Endothelial cell of umbilical vein (primary cell): ENCODE measurements at regions not wholly inside any gene's neighbourhood (a gene's known extent, or its start where the extent isn't known, plus 50 kb on each side); places are given as distances from the start of the nearest gene placed in this dataset.

Experiments
- BruUV-seq: library from RNA; stranded (reverse); fragments of 400-500 nt; replicated peaks from 2 replicates; lab custom pipeline; 2021; lab: Mats Ljungman, UMichigan
- CTCF ChIA-PET: fragments of 300-600, 350-600 bp; sonication (Branson Sonifier 250); formaldehyde crosslinking; loops from one replicate; lab custom pipeline; 2021; ENCODE audit warnings: antibody characterized with exemption, inconsistent platforms; lab: Charles Lee
- POLR2A ChIA-PET: fragments of 300-600, 350-600 bp; sonication (Branson Sonifier 250); formaldehyde crosslinking; loops from one replicate; lab custom pipeline; 2021; ENCODE audit warnings: antibody characterized with exemption, inconsistent platforms; lab: Charles Lee
- DNase-seq: peaks from one replicate; pipeline ENCODE4 v3.0.0-alpha.2; 2011; ENCODE audit warnings: low read depth, low spot score
- FAIRE-seq: peaks from 2 replicates; lab custom pipeline; 2011; peaks lifted over from hg19 to GRCh38; lab: Jason Lieb, UNC
- H2AFZ ChIP-seq: 2 replicates; pipeline ENCODE4 v1.6.0; 2012; ENCODE audit warnings: low read depth, low read length, control low read depth, inconsistent platforms
- H3K27ac ChIP-seq: 2 replicates; pipeline ENCODE4 v1.5.1; 2011; ENCODE audit warnings: low read depth, mild to moderate bottlenecking, control low read depth, low read length, moderate library complexity; ENCODE audit not compliant: insufficient read depth
- H3K27me3 ChIP-seq, 2 experiments: 2 replicates each; pipeline versions ENCODE4 v1.6.0 to v1.6.1; 2011; ENCODE audit warnings: low read length in 2 of 2, mixed read lengths in 1 of 2; ENCODE audit not compliant: control insufficient read depth in 2 of 2, insufficient read depth in 2 of 2
- H3K36me3 ChIP-seq, 2 experiments: 2 replicates in 1 of 2; 3 replicates in 1 of 2; pipeline ENCODE4 v1.5.1; 2011; ENCODE audit warnings: low read length in 2 of 2, mild to moderate bottlenecking in 1 of 2, moderate library complexity in 1 of 2; ENCODE audit not compliant: control insufficient read depth in 2 of 2, insufficient read depth in 2 of 2; ENCODE audit errors: extremely low read depth in 1 of 2
- H3K4me1 ChIP-seq: 3 replicates; pipeline ENCODE4 v1.5.1; 2011; ENCODE audit warnings: mild to moderate bottlenecking, low read length; ENCODE audit not compliant: control insufficient read depth, insufficient read depth; ENCODE audit errors: extremely low read depth
- H3K4me2 ChIP-seq: 2 replicates; pipeline ENCODE4 v1.6.1; 2011; ENCODE audit warnings: low read length, control low read depth, mixed read lengths; ENCODE audit not compliant: insufficient read depth
- H3K4me3 ChIP-seq, 3 experiments: fragments of 200-600 bp in 1 of 3; sonication (generic), shearing (Covaris generic) in 1 of 3; replicated peaks in 1 of 3; 2 replicates each; pipeline ENCODE4 v1.5.1; 2011 to 2016; ENCODE audit warnings: control low read depth in 3 of 3, low read length in 3 of 3, mild to moderate bottlenecking in 2 of 3, inconsistent platforms in 1 of 3, low read depth in 1 of 3, moderate library complexity in 1 of 3; ENCODE audit not compliant: insufficient read depth in 1 of 3
- H3K79me2 ChIP-seq: 2 replicates; pipeline ENCODE4 v1.6.0; 2012; ENCODE audit warnings: low read length, inconsistent platforms; ENCODE audit not compliant: control insufficient read depth, insufficient read depth
- H3K9ac ChIP-seq: replicated peaks from 2 replicates; pipeline ENCODE3; 2011; ENCODE audit warnings: low read length, control low read depth; ENCODE audit not compliant: insufficient read depth; ENCODE audit errors: extremely low read depth
- H3K9me1 ChIP-seq: replicated peaks from 3 replicates; pipeline ENCODE4 v1.6.0; 2011; ENCODE audit warnings: mild to moderate bottlenecking, low read length; ENCODE audit not compliant: control insufficient read depth, insufficient read depth; ENCODE audit errors: extremely low read depth
- H3K9me3 ChIP-seq: replicated peaks from 2 replicates; pipeline ENCODE4 v1.5.1; 2012; ENCODE audit warnings: low read length, inconsistent platforms; ENCODE audit not compliant: control insufficient read depth, insufficient read depth
- H4K20me1 ChIP-seq: replicated peaks from 2 replicates; pipeline ENCODE3; 2011; ENCODE audit warnings: mild to moderate bottlenecking, low read length; ENCODE audit not compliant: control insufficient read depth, insufficient read depth; ENCODE audit errors: extremely low read depth
- EZH2 ChIP-seq: IDR thresholded peaks from 2 replicates; pipeline ENCODE4 v1.6.1; 2012; ENCODE audit warnings: borderline replicate concordance, low read depth, mild to moderate bottlenecking, moderate library complexity, low read length, inconsistent platforms; ENCODE audit not compliant: severe bottlenecking
- FOS ChIP-seq: IDR thresholded peaks from 2 replicates; pipeline ENCODE4 v1.6.1; 2011; ENCODE audit warnings: mild to moderate bottlenecking, low read length, moderate library complexity, borderline replicate concordance; ENCODE audit not compliant: insufficient read depth
- GATA2 ChIP-seq: IDR thresholded peaks from 2 replicates; pipeline ENCODE4 v1.7.0; 2011; ENCODE audit warnings: low read depth, mild to moderate bottlenecking, moderate library complexity, mixed read lengths, low read length; ENCODE audit not compliant: insufficient read length, insufficient read depth
- JUN ChIP-seq: IDR thresholded peaks from 2 replicates; pipeline ENCODE4 v1.6.1; 2011; ENCODE audit warnings: borderline replicate concordance, low read depth; ENCODE audit not compliant: insufficient read length, insufficient read depth
- MYC ChIP-seq: IDR thresholded peaks from one replicate; pipeline ENCODE4 v1.6.1; 2011; ENCODE audit warnings: mild to moderate bottlenecking, low read depth, low read length
- POLR2A ChIP-seq: IDR thresholded peaks from 2 replicates; pipeline ENCODE4 v1.6.1; 2012; ENCODE audit warnings: low read depth, mild to moderate bottlenecking, control low read depth, low read length
- POLR2AphosphoS5 ChIP-seq: IDR thresholded peaks from 2 replicates; pipeline ENCODE4 v1.6.1; 2012; ENCODE audit warnings: low read depth, mild to moderate bottlenecking, control low read depth, low read length, moderate library complexity; ENCODE audit not compliant: insufficient read depth
- dilution Hi-C: fragments of 300-500 bp; cut with MboI; formaldehyde crosslinking; loops from one replicate; pipeline ENCODE4 v1.15.0; 2019; ENCODE audit warnings: low sequenced_read_pairs; ENCODE audit not compliant: extremely low pct_ligation_motif_present
- intact Hi-C: fragments of 100-400 bp; cut with micrococcal nuclease; formaldehyde crosslinking; loops from one replicate; pipeline ENCODE4 v1.10.0; 2022

GRCh38 chr3:165644331-165644730, 192.9 kb downstream of the BCHE start:
- dilution Hi-C loops = no loop called here
- FAIRE-seq = no peak

GRCh38 chr3:165643425-165643824, 193.8 kb downstream of the BCHE start:
- H3K9ac ChIP-seq = peak overlapping the region; percentile 68
- H3K4me1 ChIP-seq = peaks cover 25% of the 10 kb centered on the region
- H3K36me3 ChIP-seq = no peaks in the 10 kb centered on the region
- TF ChIP-seq POLR2A = no peak
- no peak for TF ChIP-seq MYC
- TF ChIP-seq POLR2AphosphoS5 = no peak
- TF ChIP-seq JUN = peak; percentile 12
- H3K9me3 ChIP-seq = no peaks in the 10 kb centered on the region
- DNase-seq (no peak), FAIRE-seq (no peak)
- intact Hi-C loops (loop anchor here (2.0 to 5.0 kb wide), 3 partner anchors 111 to 211 kb away; partner anchors contain the start of gene BCHE), dilution Hi-C loops (no loop called here)
- H3K27me3 ChIP-seq = peaks cover 0 to 9% of the 10 kb centered on the region in 2 experiments
- H3K4me2 ChIP-seq = peak overlapping the region; percentile 2
- H4K20me1 ChIP-seq = no peaks in the 10 kb centered on the region
- H3K27ac ChIP-seq = peak overlapping the region; percentile 89
- no peaks in the 10 kb centered on the region for H3K79me2 ChIP-seq
- BruUV-seq = no TSS peak
- no peak overlapping the region for H3K4me3 ChIP-seq
- ChIA-PET CTCF (no interaction called here), POLR2A (no interaction called here)
- no peaks in the 10 kb centered on the region for H3K9me1 ChIP-seq
- H2AFZ ChIP-seq = no peak overlapping the region

More at GRCh38 chr3:165644331-165644730, 192.9 kb downstream of the BCHE start:
- Histone ChIP-seq H3K4me3 (no peak overlapping the region), H3K9ac (no peak overlapping the region), H3K36me3 (no peaks in the 10 kb centered on the region), H3K27me3 (peaks cover 0 to 9% of the 10 kb centered on the region in 2 experiments), H3K79me2 (no peaks in the 10 kb centered on the region), H3K27ac (no peak overlapping the region), H2AFZ (no peak overlapping the region), H4K20me1 (no peaks in the 10 kb centered on the region), H3K9me3 (no peaks in the 10 kb centered on the region), H3K4me2 (no peak overlapping the region), H3K9me1 (no peaks in the 10 kb centered on the region), H3K4me1 (peaks cover 25% of the 10 kb centered on the region)
- intact Hi-C loops = loop anchor here (5.0 kb wide), 1 partner anchor 193 kb away; the partner anchor contains the start of gene BCHE
- TF ChIP-seq EZH2 = no peak
- TF ChIP-seq MYC = no peak
- TF ChIP-seq FOS = no peak
- no peak for TF ChIP-seq POLR2A
- TF ChIP-seq GATA2 = no peak
- no TSS peak for BruUV-seq
- CTCF ChIA-PET = no interaction called here
- POLR2A ChIA-PET = no interaction called here
- DNase-seq = no peak
